ENCODE measurements at regions not wholly inside any gene's neighbourhood (a gene's known extent, or its start where the extent isn't known, plus 50 kb on each side); places are given as distances from the start of the nearest gene placed in this dataset.
"Not testable (repeated sequence)": the region's sequence is repeated elsewhere in the genome, so short reads cannot be mapped to it uniquely, and the experiment has no call there.

- DNase-seq (ENCODE audit: low read depth) = no peak
- TF ChIP-seq CTCF (IDR thresholded peaks at IDR 0.05; ENCODE audit: insufficient read depth, low read depth, low read length, missing control alignments) = no peak
- H3K4me3 ChIP-seq (ENCODE audit: low read depth, low read length) = no peak overlapping the region
Observed at GRCh38 chr2:166651991-166652390, 157.9 kb upstream of the SCN7A start.

DNA sequence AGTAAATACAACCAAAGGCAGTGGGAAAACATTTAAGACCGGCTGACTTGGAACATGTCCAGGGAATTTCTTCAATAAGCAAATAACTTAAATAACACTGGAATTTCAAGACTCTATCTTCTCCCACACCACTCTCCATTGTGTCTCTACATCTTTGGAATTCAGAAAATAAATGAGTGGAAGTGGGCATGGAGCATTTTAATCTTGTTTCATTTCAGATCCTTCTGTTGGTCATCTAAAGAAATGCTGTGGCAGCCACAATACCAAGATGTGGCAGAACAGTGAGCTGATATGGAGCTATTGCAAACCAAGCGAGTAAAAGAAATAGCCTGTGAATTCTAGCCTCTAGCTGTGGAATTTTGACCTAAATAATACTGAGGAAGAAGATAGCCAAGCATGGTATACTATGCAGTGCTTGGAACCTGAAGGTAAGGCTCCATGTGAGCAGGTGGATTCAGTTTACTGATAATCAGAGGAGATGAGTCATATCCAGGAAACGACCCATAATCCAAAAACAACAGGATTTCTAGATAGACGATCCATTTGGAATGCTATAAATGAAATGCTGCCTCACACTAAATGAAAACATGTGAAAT is 157.1 kb upstream of the SCN7A start:
- no peak overlapping the region for H3K4me3 ChIP-seq (ENCODE audit: low read depth, low read length)
- no peak for DNase-seq (ENCODE audit: low read depth)
- TF ChIP-seq CTCF (IDR thresholded peaks at IDR 0.05; ENCODE audit: insufficient read depth, low read depth, low read length, missing control alignments) = no peak

- H3K4me3 ChIP-seq (ENCODE audit: low read depth, low read length) = no peak overlapping the region
- no peak for TF ChIP-seq CTCF (IDR thresholded peaks at IDR 0.05; ENCODE audit: insufficient read depth, low read depth, low read length, missing control alignments)
- DNase-seq (ENCODE audit: low read depth) = no peak
Observed at GRCh38 chr2:166647935-166648334, 153.9 kb upstream of the SCN7A start.

- DNase-seq (ENCODE audit: low read depth) = no peak
- H3K4me3 ChIP-seq (ENCODE audit: low read depth, low read length) = no peak overlapping the region
- no peak for TF ChIP-seq CTCF (IDR thresholded peaks at IDR 0.05; ENCODE audit: insufficient read depth, low read depth, low read length, missing control alignments)
Observed at GRCh38 chr2:166643980-166644379, 149.9 kb upstream of the SCN7A start.

DNA sequence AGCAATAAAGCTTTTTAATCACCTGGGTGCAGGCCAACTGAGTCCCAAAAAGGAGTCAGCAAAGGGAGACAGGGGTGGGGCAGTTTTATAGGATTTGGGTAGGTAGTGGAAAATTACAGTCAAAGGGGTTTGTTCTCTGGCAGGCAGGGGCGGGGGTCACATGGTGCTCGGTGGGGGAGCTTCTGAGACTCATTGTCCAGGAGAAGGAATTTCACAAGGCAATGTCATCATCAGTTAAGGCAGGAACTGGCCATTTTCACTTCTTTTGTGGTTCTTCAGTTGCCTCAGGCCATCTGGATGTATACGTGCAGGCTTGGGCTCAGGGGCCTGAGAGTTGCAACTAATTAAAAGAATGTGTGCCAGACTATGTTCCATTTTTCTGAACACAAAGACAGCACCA is 147.5 kb upstream of the SCN7A start:
- not testable (repeated sequence) for DNase-seq (ENCODE audit: low read depth); H3K4me3 ChIP-seq (ENCODE audit: low read depth, low read length)

GRCh38 chr2:166637051-166637450 is 143.0 kb upstream of the SCN7A start:
- TF ChIP-seq CTCF (IDR thresholded peaks at IDR 0.05; ENCODE audit: insufficient read depth, low read depth, low read length, missing control alignments) = no peak
- DNase-seq (ENCODE audit: low read depth) = no peak

GRCh38 chr2:166634706-166635105 is 140.7 kb upstream of the SCN7A start:
- no peak for TF ChIP-seq CTCF (IDR thresholded peaks at IDR 0.05; ENCODE audit: insufficient read depth, low read depth, low read length, missing control alignments)
- no peak overlapping the region for H3K4me3 ChIP-seq (ENCODE audit: low read depth, low read length)
- DNase-seq (ENCODE audit: low read depth) = no peak

More at GRCh38 chr2:166637051-166637450, 143.0 kb upstream of the SCN7A start:
- no peak overlapping the region for H3K4me3 ChIP-seq (ENCODE audit: low read depth, low read length)
